DOHH2 (cell line): ENCODE measurements at regions not wholly inside any gene's neighbourhood (a gene's known extent, or its start where the extent isn't known, plus 50 kb on each side); places are given as distances from the start of the nearest gene placed in this dataset.

Experiments
- H3F3A ChIP-seq: fragments of 200-600 bp; sonication (generic), shearing (Covaris generic); 2 replicates; pipeline ENCODE4 v1.6.0; 2016; ENCODE audit warnings: antibody characterized with exemption, mild to moderate bottlenecking; ENCODE audit not compliant: control insufficient read depth, insufficient read depth
- H3K27ac ChIP-seq: fragments of 200-600 bp; sonication (generic); 2 replicates; pipeline ENCODE4 v1.5.1; 2014; ENCODE audit warnings: low read depth, mild to moderate bottlenecking, low read length, moderate library complexity
- H3K27me3 ChIP-seq: fragments of 200-600 bp; sonication (generic); 2 replicates; pipeline ENCODE4 v1.6.1; 2014; ENCODE audit warnings: mild to moderate bottlenecking, low read length, mixed read lengths; ENCODE audit not compliant: control insufficient read depth
- H3K36me3 ChIP-seq: fragments of 200-600 bp; sonication (generic); 2 replicates; pipeline ENCODE4 v1.6.1; 2014; ENCODE audit warnings: mild to moderate bottlenecking, low read length, moderate library complexity, mixed read lengths; ENCODE audit not compliant: control insufficient read depth
- H3K4me1 ChIP-seq: fragments of 200-600 bp; sonication (generic); 2 replicates; pipeline ENCODE4 v1.6.1; 2014; ENCODE audit warnings: mild to moderate bottlenecking, low read length, mixed read lengths; ENCODE audit not compliant: control insufficient read depth
- H3K4me2 ChIP-seq: fragments of 200-600 bp; sonication (generic); 2 replicates; pipeline ENCODE4 v1.6.0; 2014; ENCODE audit warnings: mild to moderate bottlenecking, low read length, moderate library complexity
- H3K4me3 ChIP-seq: fragments of 200-600 bp; sonication (generic); 2 replicates; pipeline ENCODE4 v1.5.1; 2014; ENCODE audit warnings: mild to moderate bottlenecking, low read length, mixed read lengths
- H3K79me2 ChIP-seq: fragments of 200-600 bp; sonication (generic); 2 replicates; pipeline ENCODE4 v1.6.1; 2014; ENCODE audit warnings: mild to moderate bottlenecking, low read length, mixed read lengths; ENCODE audit not compliant: control insufficient read depth
- H3K9me2 ChIP-seq: fragments of 200-600 bp; sonication (generic); replicated peaks from 2 replicates; pipeline ENCODE4 v1.6.1; 2014; ENCODE audit warnings: mild to moderate bottlenecking, low read length, mixed read lengths; ENCODE audit not compliant: control insufficient read depth
- H3K9me3 ChIP-seq: fragments of 200-600 bp; sonication (generic); 2 replicates; pipeline ENCODE4 v1.6.1; 2014; ENCODE audit warnings: antibody characterized with exemption, low read length, mixed read lengths; ENCODE audit not compliant: control insufficient read depth, insufficient read depth
- H4K20me1 ChIP-seq: fragments of 200-600 bp; sonication (generic); 2 replicates; pipeline ENCODE4 v1.6.0; 2014; ENCODE audit warnings: low read depth, mild to moderate bottlenecking, antibody characterized with exemption, low read length, moderate library complexity; ENCODE audit not compliant: control insufficient read depth, insufficient read depth
- CTCF ChIP-seq: fragments of 200-600 bp; sonication (generic); IDR thresholded peaks from one replicate; pipeline ENCODE4 v1.5.1; 2014; ENCODE audit warnings: antibody characterized with exemption, mild to moderate bottlenecking, low read depth, low read length; ENCODE audit not compliant: poor library complexity, severe bottlenecking
- EZH2phosphoT487 ChIP-seq: fragments of 200-600 bp; sonication (generic); IDR thresholded peaks from 2 replicates; pipeline ENCODE4 v1.6.1; 2017; ENCODE audit warnings: borderline replicate concordance, mild to moderate bottlenecking, antibody characterized with exemption, low read length, moderate library complexity, mixed read lengths

GRCh38 chr4:24666816-24667477, 82.6 kb upstream of the DHX15 start:
- H3K79me2 ChIP-seq = no peaks in the 10 kb centered on the region
- no peaks in the 10 kb centered on the region for H3K36me3 ChIP-seq
- H3K4me3 ChIP-seq = no peak overlapping the region
- H3F3A ChIP-seq = no peaks in the 10 kb centered on the region
- no peak overlapping the region for H3K4me2 ChIP-seq
- H3K27ac ChIP-seq = no peak overlapping the region
- H3K9me3 ChIP-seq = no peaks in the 10 kb centered on the region
- peaks cover 4% of the 10 kb centered on the region for H3K27me3 ChIP-seq
- H4K20me1 ChIP-seq = no peaks in the 10 kb centered on the region
- TF ChIP-seq CTCF (no peak), EZH2phosphoT487 (no peak)
- no peaks in the 10 kb centered on the region for H3K4me1 ChIP-seq
- no peaks in the 10 kb centered on the region for H3K9me2 ChIP-seq

- no peaks in the 10 kb centered on the region for H3K9me2 ChIP-seq
- H3K4me3 ChIP-seq = no peak overlapping the region
- H3K9me3 ChIP-seq = no peaks in the 10 kb centered on the region
Observed at GRCh38 chr4:24668956-24669355, 84.6 kb upstream of the DHX15 start.

GRCh38 chr4:24669751-24670150, 85.4 kb upstream of the DHX15 start:
- TF ChIP-seq CTCF = no peak
- no peak for TF ChIP-seq EZH2phosphoT487
- Histone ChIP-seq H3K9me2 (no peaks in the 10 kb centered on the region), H3K27ac (no peak overlapping the region), H3F3A (no peaks in the 10 kb centered on the region), H3K9me3 (no peaks in the 10 kb centered on the region), H3K27me3 (peaks cover 4% of the 10 kb centered on the region), H3K4me2 (no peak overlapping the region), H3K4me3 (no peak overlapping the region), H4K20me1 (no peaks in the 10 kb centered on the region), H3K4me1 (no peaks in the 10 kb centered on the region), H3K36me3 (no peaks in the 10 kb centered on the region), H3K79me2 (no peaks in the 10 kb centered on the region)

More at GRCh38 chr4:24668956-24669355, 84.6 kb upstream of the DHX15 start:
- Histone ChIP-seq H4K20me1 (no peaks in the 10 kb centered on the region), H3F3A (no peaks in the 10 kb centered on the region), H3K36me3 (no peaks in the 10 kb centered on the region), H3K4me1 (no peaks in the 10 kb centered on the region), H3K4me2 (no peak overlapping the region), H3K27ac (no peak overlapping the region), H3K79me2 (no peaks in the 10 kb centered on the region), H3K27me3 (peaks cover 4% of the 10 kb centered on the region)
- TF ChIP-seq CTCF (no peak), EZH2phosphoT487 (no peak)
